Stimulated activated CD8-positive, alpha-beta memory T cell treated with anti-CD3 and anti-CD28 coated beads, Interleukin-7, amount 100 ng/mL, for 24 hours (primary cell): ENCODE measurements at regions not wholly inside any gene's neighbourhood (a gene's known extent, or its start where the extent isn't known, plus 50 kb on each side); places are given as distances from the start of the nearest gene placed in this dataset.
"Not testable (repeated sequence)": the region's sequence is repeated elsewhere in the genome, so short reads cannot be mapped to it uniquely, and the experiment has no call there.

Experiments
- DNase-seq: peaks from one replicate; pipeline ENCODE4 v3.0.0-alpha.2; 2020; ENCODE audit warnings: low read depth

GRCh38 chr18:52200406-52200805 is 139.6 kb upstream of the DCC start:
- no peak for DNase-seq

GRCh38 chr18:52200921-52201663 is 138.9 kb upstream of the DCC start:
- DNase-seq: no peak

GRCh38 chr18:52208646-52209045 is 131.4 kb upstream of the DCC start:
- DNase-seq: no peak

- no peak for DNase-seq
Observed at GRCh38 chr18:52216109-52216508, 123.9 kb upstream of the DCC start.

- DNase-seq: no peak
Observed at GRCh38 chr18:52216666-52217065, 123.3 kb upstream of the DCC start.

- no peak for DNase-seq
Observed at GRCh38 chr18:52219102-52219501, 120.9 kb upstream of the DCC start.

- DNase-seq: no peak
Observed at GRCh38 chr18:52220062-52220591, 119.9 kb upstream of the DCC start.

GRCh38 chr18:52222211-52222610 is 117.8 kb upstream of the DCC start:
- no peak for DNase-seq

- DNase-seq: no peak
Observed at GRCh38 chr18:52227536-52227935, 112.5 kb upstream of the DCC start.

GRCh38 chr18:52228166-52228565 is 111.8 kb upstream of the DCC start:
- DNase-seq: no peak

GRCh38 chr18:52236131-52236530 is 103.9 kb upstream of the DCC start:
- no peak for DNase-seq

- no peak for DNase-seq
Observed at GRCh38 chr18:52237551-52237950, 102.4 kb upstream of the DCC start.

GRCh38 chr18:52242711-52243110 is 97.3 kb upstream of the DCC start:
- no peak for DNase-seq

- DNase-seq: no peak
Observed at GRCh38 chr18:52244658-52245057, 95.3 kb upstream of the DCC start.

- DNase-seq: no peak
Observed at GRCh38 chr18:52254367-52254766, 85.6 kb upstream of the DCC start.

- DNase-seq: not testable (repeated sequence)
Observed at GRCh38 chr18:52257417-52257816, 82.6 kb upstream of the DCC start.

GRCh38 chr18:52275817-52276216 is 64.2 kb upstream of the DCC start:
- no peak for DNase-seq

GRCh38 chr18:52277785-52278184 is 62.2 kb upstream of the DCC start:
- DNase-seq: no peak

- DNase-seq: no peak
Observed at GRCh38 chr18:52278191-52278590, 61.8 kb upstream of the DCC start.

GRCh38 chr18:52280702-52281101 is 59.3 kb upstream of the DCC start:
- DNase-seq: no peak

GRCh38 chr18:52283927-52284326 is 56.1 kb upstream of the DCC start:
- DNase-seq: no peak

- DNase-seq: no peak
Observed at GRCh38 chr18:52286675-52287074, 53.3 kb upstream of the DCC start.

GRCh38 chr18:52287151-52287550 is 52.8 kb upstream of the DCC start:
- no peak for DNase-seq

- no peak for DNase-seq
Observed at GRCh38 chr18:52288403-52289004, 51.5 kb upstream of the DCC start.
